ENCODE measurements at regions not wholly inside any gene's neighbourhood (a gene's known extent, or its start where the extent isn't known, plus 50 kb on each side); places are given as distances from the start of the nearest gene placed in this dataset.
A peak's percentile ranks its signal among the peaks of the same experiment; 100 is the strongest.
"Not testable (repeated sequence)": the region's sequence is repeated elsewhere in the genome, so short reads cannot be mapped to it uniquely, and the experiment has no call there.

- no peak for DNase-seq
Observed at GRCh38 chr11:71383461-71383860, 64.7 kb downstream of the DHCR7 start.

GRCh38 chr11:71381781-71382505 is 66.2 kb downstream of the DHCR7 start:
- peak; percentile 10 for DNase-seq

DNA sequence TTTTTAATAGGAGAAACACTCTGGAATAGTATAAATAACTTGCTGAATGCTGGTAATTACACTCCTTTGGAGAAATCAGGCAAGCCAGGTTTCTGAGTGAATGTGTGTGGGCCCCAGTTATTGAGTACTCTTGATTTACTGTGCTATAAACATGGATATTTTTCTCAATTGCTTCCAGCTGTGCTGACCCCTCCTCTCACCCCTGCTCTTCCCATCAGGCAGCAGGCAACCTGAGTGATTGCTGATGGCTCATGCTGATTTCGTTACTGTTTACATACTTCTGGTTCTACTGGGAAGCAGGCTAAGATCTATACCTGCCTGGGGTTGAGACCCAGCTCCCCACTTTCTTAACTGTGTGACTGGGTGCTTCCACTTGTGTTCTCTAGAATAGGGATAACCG is 68.5 kb downstream of the DHCR7 start:
- no peak for DNase-seq

DNA sequence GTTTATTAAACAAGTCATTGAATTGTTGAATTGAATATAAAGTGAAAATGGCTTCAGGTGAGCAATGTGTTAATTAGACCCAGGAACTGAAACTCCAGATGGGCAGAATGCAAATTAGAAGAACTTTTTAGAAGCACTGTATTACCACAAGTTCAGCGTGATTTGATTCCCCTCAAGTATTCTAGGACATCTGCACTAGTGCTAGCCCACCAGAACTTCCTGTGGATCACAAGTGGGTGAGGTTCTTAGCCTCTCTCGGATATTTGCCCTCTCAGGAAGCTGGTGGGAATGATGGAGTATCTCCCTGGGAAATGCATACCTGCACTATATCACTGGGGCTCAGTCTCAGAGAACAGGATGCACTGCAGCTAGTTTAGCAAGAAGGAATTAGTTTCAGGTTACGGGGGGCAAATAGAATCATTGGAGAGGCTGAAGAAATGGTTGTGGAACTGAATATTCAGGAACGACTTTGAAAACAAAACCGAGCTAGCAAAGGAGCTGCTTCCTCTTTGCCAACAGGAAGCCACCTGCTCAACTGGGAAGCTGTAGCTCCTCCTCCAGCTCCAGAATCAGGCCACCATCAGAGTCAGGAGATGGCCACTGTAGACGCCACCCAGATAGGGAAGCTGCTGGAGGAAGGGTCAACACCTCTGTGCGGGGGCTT is 74.3 kb downstream of the DHCR7 start:
- peak; percentile 33 for DNase-seq

GRCh38 chr11:71372693-71373657 is 75.2 kb downstream of the DHCR7 start:
- DNase-seq: peak; percentile 35

GRCh38 chr11:71371674-71372069 is 76.5 kb downstream of the DHCR7 start:
- DNase-seq: no peak

DNA sequence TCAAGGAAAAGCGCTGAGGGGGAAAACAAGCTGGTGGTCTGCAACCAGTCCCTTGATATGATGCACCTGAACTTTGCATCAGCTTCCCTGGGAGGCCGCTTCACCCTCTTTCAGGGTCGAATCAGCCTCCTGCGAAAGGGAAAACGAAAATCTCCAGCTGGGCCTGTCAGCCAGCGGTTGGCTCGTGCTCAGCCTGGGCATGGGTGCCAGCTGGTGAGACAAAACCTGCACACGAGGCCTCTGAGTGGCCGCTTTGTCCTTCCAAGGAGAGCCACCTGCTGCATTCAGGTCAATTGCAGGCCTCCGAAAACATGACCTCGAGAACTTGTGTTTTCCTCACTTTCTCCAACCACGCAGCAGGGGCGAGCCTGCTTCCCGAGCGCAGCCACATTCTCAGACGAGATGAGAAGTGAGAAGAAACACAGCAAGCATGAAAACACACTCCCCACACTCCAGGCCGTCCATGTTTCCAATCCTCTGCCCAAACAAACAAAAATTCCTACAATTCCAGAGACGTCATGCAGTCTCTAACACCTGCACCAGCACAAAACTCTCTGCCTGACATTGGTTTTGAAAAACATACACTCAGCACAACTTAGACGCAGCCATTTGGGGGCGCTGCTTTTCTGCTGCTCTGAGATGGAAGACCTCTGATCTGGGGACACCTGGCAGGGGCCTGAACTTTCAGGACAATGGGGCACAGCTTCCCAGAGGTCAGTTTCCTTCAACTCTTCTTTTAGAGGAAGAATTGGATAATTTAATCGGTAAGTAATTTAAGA is 77.1 kb downstream of the DHCR7 start:
- no peak for DNase-seq

DNA sequence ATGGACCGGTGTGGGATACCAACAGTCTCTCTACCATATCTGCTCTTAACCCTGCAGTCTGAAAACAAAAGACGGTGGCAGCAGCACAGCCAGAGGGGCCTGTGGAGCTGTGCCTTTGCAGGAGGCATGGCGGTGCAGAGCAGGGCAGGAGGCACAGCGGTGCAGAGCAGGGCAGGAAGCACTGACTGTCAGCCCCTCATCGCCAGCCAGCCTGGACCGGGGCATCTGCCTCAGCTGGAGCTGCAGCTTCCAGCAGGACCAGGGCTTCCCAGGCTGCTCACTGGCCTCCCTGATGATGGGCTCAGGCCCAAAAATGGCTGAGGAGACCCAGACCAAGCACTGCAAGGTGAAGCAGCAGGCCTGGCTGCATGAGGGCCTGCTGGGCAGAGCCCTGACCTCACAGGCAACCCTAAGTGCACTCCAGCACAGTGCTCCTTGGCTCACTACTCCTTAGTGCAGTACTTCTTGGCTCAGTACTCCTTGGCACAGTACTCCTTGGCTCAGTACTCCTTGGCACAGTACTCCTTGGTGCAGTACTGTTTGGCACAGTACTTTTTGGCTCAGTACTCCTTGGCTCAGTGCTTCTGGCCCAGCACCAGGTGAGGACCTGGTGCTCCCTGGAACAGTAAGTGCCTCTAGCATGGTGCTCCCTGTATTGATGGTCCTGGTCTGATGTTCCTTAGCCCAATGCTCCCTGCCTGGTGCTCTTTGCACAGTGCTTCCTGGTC is 78.0 kb downstream of the DHCR7 start:
- DNase-seq: no peak

GRCh38 chr11:71369411-71369810 is 78.8 kb downstream of the DHCR7 start:
- DNase-seq: no peak

GRCh38 chr11:71368966-71369365 is 79.2 kb downstream of the DHCR7 start:
- DNase-seq: no peak

GRCh38 chr11:71367756-71368155 is 80.4 kb downstream of the DHCR7 start:
- DNase-seq: no peak

- not testable (repeated sequence) for DNase-seq
Observed at GRCh38 chr11:71367276-71367675, 80.9 kb downstream of the DHCR7 start.

- no peak for DNase-seq
Observed at GRCh38 chr11:71366076-71366475, 82.1 kb downstream of the DHCR7 start.

DNA sequence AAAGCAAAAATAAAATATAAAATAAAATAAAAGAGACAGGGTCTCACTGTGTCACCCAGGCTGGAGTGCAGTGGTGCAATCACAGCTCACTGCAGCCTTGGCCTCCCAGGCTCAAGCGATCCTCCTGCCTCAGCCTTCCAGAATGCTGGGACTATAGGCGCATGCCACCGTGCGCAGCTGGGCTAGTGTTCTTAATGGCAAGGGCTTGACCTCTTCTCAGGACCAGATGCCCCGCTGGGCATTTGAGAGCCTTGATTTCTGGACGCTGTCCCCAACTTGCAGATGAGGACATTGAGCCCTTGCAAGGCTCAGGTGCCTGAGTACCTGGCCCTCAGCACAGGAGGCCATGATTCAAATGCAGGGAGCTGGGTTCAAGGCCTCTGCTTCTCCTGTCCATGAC is 82.6 kb downstream of the DHCR7 start:
- DNase-seq: no peak

DNA sequence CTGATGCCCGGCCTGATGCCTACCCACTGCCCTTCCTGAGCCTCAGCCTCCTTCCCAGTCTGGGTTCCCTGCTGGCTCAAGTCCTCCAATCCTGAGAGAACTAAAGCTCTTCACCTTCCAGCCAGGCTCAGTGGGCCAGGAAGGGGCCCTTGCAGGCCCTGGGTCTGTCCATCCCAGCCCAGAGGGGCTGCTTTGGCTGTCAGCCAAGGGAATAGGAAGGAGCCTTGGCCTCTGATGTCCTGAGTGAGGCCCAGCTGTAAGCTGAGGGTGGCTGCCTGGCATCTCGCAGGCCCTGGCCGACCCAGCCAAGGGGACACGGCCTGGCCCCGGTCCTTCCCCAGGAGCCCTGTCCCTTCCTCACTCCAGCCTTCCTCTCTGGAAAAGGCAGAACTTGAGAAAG is 83.4 kb downstream of the DHCR7 start:
- DNase-seq: no peak

DNA sequence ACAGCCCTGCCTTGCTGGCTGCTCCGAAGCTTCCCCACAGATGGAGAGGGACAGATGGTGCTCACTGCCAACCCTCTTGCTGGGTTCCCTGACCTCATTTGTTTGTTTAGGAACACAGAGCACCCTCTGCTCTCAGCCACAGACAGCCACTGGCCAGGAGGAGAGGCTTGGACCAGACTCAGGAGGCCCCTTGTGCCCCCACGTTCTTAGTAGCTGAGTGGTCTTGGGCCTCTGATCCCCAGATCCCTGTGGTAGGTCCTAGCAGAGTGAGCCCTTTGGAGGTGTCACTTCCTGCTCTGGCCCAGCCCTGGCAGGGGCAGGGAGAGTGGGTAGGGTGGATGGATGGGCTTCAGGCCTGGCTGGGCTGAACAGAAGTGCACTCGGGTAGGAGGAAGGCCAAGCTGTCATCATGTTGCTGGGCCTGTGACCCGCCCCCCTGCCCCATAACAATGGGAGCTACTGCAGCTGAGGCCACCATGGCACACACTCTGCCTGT is 84.0 kb downstream of the DHCR7 start:
- no peak for DNase-seq

DNA sequence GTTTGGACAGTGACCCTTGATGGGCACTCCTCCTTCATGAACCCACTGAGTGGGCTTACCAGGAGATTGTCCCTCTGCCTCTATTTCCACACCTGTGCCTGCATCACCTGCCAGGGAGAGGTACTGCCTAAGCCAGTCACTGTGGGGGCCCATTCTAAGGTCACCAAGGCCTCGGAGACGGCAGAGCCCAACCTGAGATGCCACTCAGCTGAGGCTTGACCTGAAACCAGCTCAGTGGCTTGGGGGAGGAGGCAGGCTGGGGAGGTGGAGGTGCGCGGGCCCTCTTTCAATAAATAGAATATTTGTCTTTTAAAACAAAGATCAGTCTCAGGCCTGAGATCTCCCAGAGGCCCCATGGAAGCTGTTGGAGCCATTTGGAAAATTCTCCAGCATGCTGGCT is 84.5 kb downstream of the DHCR7 start:
- no peak for DNase-seq

- DNase-seq: no peak
Observed at GRCh38 chr11:71358963-71359567, 89.1 kb downstream of the DHCR7 start.

GRCh38 chr11:71358122-71358728 is 90.0 kb downstream of the DHCR7 start:
- no peak for DNase-seq

GRCh38 chr11:71357414-71357813 is 90.8 kb downstream of the DHCR7 start:
- no peak for DNase-seq

DNA sequence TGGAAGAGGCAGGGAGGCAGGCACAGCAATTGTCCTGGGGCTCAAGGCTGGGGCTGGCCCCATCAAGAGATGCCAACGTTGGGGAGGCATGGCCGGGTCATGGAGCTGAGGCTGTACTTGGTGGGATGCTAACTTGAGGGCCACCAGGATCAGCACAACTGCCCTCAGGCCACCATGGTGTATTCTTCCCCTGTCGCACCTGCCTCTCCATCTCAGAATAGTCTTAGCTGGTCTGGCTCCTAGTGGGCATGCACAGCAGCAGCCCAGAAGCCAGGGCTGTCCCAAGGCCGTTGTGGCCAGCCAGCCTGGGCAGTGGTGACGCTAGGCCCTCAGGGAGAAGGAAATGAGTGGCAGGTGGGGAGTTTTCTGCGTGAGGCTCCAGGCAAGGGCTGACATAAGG is 91.3 kb downstream of the DHCR7 start:
- no peak for DNase-seq

All from MV-4-11 (cell line).